GM18499 (cell line): ENCODE measurements at regions not wholly inside any gene's neighbourhood (a gene's known extent, or its start where the extent isn't known, plus 50 kb on each side); places are given as distances from the start of the nearest gene placed in this dataset.

ENCODE experiments used
- ATAC-seq: cut with Tn5 transposase; IDR thresholded peaks from one replicate; pipeline ENCODE4 v1.9.1; 2021; ENCODE audit warnings: moderate number of reproducible peaks; ENCODE audit not compliant: insufficient read depth, unreplicated experiment

GRCh38 chr5:112647428-112647827, 90.3 kb upstream of the APC start:
- no peak for ATAC-seq

GRCh38 chr5:112648264-112648663, 89.4 kb upstream of the APC start:
- no peak for ATAC-seq

- no peak for ATAC-seq
Observed at GRCh38 chr5:112649882-112650281, 87.8 kb upstream of the APC start.

DNA sequence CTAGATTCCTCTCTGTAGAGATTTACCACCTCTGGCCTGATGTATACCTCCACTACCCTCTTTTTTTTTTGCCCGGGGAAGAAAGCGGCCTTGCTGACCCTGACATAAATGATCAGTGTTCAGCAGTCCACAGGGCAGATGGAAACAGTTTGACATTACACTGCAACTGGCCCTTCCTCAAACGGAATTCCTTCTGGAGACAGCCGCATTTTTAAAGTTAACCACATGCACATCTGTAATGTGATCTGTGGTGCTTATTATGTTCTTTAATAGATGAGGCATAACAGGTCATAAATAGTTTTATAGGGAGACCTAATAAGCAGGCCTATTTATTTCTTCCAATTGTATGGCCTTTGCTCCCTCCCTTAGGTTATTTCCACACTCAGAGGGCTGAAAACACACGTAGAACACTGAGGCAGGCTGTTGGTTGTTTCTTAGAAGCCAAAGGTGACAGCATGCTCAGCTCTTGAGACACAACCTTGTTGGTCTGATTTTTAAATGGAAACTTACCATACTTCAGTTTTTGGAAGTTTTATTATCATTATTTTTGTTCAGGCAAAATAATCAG, 84.0 kb upstream of the APC start:
- ATAC-seq: no peak

- ATAC-seq: no peak
Observed at GRCh38 chr5:112655513-112655912, 82.2 kb upstream of the APC start.

DNA sequence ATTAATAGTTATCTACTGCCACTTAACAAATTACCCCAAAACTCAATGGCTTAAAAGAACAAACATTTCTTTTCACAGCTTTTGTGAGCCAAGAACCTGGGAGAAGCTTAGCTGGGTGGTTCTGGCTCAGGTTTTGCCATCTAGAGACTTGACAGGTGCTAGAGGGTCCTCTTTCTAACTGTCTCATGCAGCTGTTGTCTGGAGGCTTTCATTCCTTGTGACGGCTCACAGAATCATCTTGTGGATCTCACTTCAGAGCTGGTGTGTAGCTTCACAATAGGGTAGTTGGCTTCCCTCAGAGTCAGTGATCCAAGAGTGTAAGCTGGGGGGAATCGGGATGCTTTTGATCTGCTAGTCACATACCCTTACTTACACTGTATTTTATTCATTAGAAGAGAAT, 81.2 kb upstream of the APC start:
- no peak for ATAC-seq

DNA sequence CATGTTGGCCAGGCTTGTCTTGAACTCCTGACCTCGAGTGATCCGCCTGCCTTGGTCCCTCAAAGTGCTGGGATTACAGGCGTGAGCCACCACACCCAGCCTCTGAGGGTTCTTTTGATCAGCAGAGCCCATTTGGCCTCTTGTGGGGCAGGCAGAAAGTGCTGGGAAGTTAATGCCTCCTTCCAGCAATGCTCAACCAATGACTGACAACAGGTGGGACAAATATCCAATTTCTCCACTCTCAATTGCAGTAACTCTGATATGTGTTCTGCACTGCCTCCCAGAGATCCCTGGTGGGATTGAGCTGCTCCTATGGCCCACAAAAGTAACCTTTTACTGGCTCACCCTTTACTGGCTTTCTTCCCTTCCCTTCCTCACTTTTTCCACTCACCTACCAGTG, 79.9 kb upstream of the APC start:
- ATAC-seq: no peak

- ATAC-seq: no peak
Observed at GRCh38 chr5:112660359-112660758, 77.3 kb upstream of the APC start.

- no peak for ATAC-seq
Observed at GRCh38 chr5:112663146-112663545, 74.5 kb upstream of the APC start.

GRCh38 chr5:112668016-112668415, 69.7 kb upstream of the APC start:
- no peak for ATAC-seq

GRCh38 chr5:112668911-112669310, 68.8 kb upstream of the APC start:
- ATAC-seq: no peak

GRCh38 chr5:112669328-112669963, 68.2 kb upstream of the APC start:
- ATAC-seq: no peak

DNA sequence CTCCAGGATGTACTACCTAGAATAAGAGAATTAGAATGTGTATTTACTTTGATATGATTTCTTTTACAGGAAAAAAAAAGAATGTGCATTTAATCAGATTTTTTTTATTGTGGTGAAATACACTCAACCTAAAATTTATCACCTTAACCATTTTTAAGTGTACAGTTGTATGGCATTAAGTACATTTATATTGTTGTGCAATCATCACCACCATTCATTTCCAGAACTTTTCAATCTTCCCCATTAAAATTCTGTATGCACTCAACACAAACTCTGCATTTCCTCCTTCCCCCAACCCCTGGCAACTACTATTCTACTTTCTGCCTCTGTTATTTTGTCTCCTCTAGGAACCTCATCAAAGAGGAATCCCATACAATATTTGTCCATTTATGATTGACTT, 66.0 kb upstream of the APC start:
- ATAC-seq: no peak

DNA sequence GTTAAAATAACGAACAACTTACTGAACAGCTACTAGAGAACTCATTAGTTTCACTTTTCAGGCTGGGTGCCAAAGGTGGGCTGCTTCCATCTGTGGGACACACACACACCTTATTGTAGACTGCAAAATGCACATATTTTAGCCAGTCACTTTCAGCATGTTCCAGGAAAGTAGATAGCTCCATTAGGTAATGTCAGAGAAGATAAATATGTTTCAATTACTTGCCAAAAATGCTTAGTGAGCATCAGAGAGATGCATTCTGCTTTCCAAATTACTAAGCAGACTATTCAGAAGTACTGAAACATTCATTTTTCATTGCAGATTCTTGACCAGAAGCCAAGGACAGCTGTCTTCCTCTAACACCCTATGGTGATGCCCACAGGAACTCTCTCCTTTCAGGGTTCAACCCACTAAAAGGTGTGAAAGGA, 56.2 kb upstream of the APC start:
- ATAC-seq: no peak

DNA sequence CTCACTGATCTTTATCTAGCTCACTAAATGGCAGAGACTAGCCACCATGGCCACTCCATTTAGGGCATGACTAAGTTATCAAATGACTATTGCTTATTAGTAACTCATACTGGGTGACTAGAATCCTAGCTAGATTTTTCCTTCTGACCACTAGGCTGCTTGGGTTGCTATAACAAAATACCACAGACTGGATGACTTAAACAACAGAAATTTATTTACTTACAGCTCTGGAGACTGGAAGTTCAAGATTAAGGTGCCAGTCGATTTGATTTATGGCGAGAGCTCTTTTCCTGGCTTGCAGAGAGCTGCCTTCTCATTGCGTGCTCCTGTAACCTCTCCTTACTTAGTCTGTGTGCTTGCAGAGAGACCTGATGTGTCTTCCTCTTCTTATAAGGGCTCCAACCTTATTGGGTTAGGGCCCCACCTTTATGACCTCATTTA, 55.0 kb upstream of the APC start:
- no peak for ATAC-seq

DNA sequence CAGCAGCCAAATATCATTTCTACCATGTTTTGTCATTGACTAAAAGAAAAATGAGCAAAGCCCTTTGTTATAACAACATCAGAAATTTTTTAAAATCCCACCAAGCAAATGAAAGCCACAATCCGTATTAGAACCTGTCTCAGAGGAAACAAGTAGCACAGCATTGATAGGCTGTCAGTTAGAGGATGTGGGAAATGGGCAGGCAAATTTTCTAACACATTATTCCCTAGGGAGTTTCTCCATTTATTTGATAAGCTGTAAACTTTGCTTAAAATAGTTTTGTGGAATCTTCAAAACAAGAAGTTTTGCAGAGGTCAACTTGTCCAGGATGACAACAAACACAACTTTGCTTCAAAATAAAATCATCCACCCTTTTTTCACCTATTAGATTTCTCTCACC, 53.6 kb upstream of the APC start:
- ATAC-seq: no peak

- no peak for ATAC-seq
Observed at GRCh38 chr5:112684737-112685136, 52.9 kb upstream of the APC start.

GRCh38 chr5:112685386-112685785, 52.3 kb upstream of the APC start:
- ATAC-seq: no peak

GRCh38 chr5:112685931-112686330, 51.8 kb upstream of the APC start:
- no peak for ATAC-seq

DNA sequence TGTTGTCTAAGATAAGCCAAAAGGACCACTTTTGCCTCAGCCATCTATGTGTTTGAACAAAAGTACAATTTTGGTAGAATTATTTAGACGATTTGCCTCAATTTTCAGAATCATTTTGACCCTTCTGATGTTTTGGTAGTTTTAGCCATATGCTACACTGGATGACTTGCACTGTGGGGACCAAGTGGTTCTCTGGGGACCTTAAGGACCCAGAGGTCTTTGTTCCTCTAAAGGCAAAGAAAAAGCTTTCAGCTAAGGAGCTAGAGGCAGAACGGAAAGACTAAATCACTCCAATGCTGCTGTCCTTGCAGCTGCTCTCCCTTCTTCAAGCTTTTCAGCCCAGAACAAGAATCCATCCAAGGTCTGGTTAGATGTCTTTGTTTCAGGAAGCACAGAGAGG, 51.0 kb upstream of the APC start:
- ATAC-seq: no peak

DNA sequence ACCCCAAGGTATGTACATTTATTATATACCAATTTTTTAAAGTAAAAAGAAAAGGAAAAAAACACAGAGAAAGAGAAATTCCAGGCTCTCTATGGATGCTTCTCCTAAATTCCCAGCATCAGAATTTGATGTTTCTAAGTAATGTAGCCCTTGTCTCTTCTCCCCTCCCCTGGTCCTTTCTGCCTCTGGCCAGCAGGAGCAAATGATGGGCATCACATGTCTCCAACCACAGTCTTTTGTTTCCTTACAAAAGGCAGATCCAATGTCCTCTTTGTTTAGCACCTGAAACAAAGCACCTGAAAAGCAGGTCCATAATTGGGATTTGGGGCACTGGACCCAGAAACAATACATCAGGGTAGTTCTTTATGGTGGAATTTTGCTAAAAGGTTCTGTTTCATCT, 50.4 kb upstream of the APC start:
- no peak for ATAC-seq
